ENCODE measurements at regions not wholly inside any gene's neighbourhood (a gene's known extent, or its start where the extent isn't known, plus 50 kb on each side); places are given as distances from the start of the nearest gene placed in this dataset.
"Not testable (repeated sequence)": the region's sequence is repeated elsewhere in the genome, so short reads cannot be mapped to it uniquely, and the experiment has no call there.

DNA sequence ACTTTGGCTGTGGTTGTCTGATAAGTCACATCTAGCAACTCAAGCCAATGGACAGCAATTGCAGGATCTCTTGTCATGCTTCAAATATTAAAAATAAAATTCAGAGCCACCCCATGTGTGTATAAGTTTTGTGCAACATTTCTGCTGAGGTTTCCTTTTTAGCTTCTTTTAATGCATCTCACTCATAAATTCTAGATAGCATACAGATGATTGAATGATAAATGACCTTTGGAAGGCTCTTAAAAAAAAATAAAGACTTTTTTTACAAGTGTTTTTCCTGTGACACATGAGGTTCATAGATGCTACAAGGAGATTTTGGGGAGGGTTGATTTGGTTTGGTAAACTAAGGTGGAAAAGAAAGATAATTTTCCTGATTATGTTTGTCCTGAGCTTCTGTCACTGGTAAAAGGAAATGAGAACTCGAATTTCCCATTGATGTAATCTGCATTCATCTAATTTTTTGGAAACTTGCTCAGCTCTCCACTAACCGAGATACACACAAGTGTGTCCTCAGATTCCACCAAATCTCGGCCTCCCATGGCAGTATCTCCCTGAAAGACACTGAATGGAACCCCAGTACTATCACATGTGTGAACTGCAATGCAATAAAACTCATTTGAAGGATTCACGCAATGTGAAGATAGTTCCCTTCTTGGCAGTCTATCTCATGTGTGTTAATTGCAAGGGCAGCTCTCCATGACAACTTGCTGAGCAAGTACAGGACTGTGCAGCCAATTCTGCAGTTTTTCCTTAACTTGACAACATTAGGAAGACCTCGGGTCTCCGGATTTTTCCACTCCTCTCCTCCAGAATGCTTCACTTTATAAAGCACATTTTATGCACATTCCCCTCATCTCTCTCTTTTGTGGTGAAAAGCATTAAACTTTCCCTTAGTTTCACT is 185.4 kb upstream of the PFKP start:
- POLR2A ChIA-PET: no interaction called here

DNA sequence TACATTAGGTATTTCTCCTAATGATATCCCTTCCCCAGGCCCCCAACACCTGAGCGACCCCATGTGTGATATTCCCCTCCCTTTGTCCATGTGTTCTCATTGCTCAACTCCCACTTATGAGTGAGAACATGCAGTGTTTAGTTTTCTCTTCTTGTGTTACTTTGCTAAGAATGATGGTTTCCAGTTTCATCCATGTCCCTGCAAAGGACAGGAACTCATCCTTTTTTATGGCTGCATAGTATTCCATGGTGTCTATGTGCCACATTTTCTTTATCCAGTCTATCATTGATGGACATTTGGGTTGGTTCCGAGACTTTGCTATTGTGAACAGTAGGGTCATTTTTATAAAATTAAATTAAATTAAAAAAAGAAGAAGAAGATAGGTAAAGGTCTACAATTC is 187.3 kb upstream of the PFKP start:
- CTCF ChIA-PET: not testable (repeated sequence)

More for the DNA sequence above, 185.4 kb upstream of the PFKP start:
- CTCF ChIA-PET: no interaction called here

DNA sequence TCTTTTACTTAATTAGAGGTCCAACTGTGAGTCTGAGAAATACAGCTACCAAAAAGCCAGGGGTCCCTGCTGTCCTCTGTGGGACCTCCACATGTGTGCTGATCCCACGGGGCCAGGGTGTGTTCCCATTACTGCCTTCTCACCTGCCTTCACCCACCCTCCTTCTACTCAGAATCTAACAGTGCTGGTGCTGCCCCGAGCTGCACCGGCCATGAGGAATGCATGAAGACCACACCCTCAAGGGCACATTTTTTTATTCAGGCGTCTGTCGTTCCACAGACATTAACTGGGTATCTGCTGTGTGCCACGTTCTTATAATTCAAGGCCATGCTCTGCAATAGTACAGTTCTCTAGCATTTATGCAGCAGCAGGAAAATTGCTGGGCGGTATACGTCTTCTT is 188.5 kb upstream of the PFKP start:
- POLR2A ChIA-PET: interaction anchor here (0.6 kb wide), 1 partner anchor 165 kb away, joined by 3 read pairs; no protein-coding TSS in a partner anchor
- CTCF ChIA-PET: no interaction called here

More for the DNA sequence above, 187.3 kb upstream of the PFKP start:
- POLR2A ChIA-PET: not testable (repeated sequence)

DNA sequence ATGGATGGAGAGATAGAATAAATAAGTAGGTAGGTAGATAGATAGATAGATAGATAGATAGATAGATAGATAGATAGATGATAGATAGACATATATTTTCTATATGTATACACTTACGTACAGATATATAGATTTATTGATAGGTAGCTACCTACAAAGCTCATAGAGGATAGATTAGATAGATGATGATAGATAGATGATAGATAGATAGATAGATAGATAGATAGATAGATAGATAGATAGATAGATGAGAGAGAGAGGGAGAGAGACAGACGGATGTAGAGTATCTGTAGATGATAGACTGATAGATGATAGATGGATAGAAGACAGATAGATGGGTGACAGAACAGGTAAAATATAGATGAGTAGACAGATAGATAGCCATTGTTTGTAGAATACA is 191.3 kb upstream of the PFKP start:
- CTCF ChIA-PET: no interaction called here
- POLR2A ChIA-PET: no interaction called here

DNA sequence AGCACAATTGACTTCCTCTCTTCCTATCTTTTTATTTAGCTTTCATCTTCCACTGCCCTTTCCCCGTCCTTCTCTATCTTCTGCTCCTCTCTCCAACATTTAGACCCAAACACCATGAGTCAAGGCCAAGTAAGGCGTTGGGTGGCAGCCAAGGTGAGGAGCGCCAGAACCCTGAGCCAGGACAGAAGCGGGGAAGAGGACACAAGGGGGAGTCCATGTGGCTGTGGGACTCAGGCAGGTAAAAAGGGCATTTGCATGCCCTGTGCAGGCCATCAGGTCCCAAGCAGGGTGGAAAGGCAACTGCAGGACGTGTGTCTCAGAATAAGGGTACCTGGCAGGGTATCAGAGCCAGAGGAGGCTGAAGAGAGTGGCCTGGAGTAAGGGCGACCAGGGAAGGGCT is 192.4 kb upstream of the PFKP start:
- ChIA-PET POLR2A (no interaction called here), CTCF (no interaction called here)

DNA sequence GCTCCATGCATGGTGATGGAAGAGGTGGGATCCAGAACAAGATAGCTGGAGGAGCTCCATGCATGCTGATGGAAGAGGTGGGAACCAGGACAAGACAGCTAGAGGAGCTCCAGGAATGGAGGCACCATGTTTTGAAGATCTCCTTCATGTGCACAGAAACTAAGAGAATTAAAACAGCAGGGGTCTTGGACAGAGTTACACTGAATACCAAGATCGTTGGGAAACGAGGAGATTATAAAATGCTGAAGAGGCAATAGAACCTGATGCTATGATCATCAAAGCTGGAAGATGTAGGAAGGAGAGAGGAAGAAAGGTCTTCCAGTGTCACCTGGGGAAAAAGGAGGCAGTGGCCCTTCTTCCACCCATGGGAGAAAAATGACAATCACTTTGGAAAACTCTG is 193.6 kb upstream of the PFKP start:
- POLR2A ChIA-PET: no interaction called here

DNA sequence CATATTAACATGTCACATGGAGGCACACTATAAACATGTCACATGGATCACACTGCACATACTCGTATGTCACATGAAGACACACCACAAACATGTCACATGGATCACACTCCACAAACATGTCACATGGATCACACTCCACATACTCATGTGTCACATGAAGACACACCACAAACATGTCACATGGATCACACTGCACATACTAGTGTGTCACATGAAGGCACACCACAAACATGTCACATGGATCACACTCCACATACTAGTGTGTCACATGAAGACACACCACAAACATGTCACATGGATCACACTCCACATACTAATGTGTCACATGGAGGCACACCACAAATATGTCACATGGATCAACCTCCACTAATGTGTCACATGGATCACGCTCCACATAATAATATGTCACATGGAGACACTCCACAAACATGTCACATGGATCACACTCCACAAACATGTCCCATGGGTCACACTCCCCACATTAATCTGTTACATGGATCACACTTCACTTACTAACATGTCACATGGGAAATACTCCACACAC is 195.6 kb upstream of the PFKP start:
- ChIA-PET POLR2A (no interaction called here), CTCF (no interaction called here)

More for the DNA sequence above, 193.6 kb upstream of the PFKP start:
- CTCF ChIA-PET: no interaction called here

DNA sequence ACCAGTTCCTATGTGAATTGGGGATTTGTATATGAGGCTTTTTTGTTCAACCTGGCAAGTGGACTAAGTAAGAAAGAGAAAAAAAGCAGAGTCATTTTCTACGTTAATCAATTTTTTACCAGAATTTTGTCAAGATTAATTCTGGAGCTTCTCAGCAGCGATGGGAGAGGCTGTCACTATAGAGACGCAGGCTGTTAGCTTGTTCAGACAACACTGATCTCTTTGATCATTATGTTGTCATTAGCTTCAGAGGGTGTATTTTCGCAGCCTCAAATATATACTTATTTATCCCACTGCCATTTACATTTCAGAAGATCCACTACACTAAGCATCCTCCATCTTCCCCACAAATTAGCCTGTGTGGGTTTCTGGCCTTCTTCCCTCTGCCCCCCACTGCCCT is 196.7 kb upstream of the PFKP start:
- ChIA-PET POLR2A (no interaction called here), CTCF (no interaction called here)

DNA sequence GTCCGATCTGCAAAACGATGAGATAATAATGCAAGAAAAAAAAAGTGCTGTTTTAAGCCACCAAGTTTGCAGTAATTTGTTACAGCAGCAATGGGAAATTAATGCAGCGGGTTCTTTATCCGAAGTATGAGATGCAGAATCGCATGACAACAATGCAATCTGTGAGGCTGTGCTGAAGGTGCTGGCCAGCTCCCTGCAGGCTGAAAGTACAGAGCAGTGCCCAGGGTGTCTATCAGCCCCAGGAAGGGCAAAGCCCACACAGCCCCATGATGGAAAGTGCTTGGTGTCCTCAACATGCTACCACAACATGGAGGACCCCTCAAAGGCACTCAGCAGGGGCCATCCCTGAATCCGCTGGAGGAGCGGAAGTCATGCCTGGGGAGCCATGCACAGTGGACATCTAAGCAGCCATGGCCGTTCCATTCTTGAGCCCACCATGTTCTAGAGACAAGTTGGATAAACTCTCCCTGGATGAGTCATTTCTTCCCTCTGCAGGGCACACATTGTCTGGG is 199.5 kb upstream of the PFKP start:
- ChIA-PET CTCF (no interaction called here), POLR2A (no interaction called here)

DNA sequence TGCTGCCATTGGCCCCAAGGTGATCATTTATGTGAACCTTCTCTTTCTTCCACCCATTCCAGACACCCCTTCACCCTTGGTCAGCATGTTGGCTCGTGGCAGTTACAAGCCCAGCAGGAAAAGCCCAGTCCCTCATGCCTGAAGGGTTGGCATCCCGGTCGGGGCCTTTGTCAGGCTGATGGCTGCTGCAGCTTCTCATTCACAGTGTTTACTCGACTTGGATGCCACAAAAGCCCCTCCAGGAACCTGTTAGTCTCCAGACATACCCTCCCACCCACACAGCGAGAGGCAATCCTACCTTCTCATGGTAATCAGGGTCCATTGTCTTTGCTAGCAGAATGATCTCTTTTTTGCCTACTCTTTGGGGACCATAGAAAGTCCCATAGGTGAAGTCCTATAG is 200.8 kb upstream of the PFKP start:
- CTCF ChIA-PET: no interaction called here
- POLR2A ChIA-PET: no interaction called here

DNA sequence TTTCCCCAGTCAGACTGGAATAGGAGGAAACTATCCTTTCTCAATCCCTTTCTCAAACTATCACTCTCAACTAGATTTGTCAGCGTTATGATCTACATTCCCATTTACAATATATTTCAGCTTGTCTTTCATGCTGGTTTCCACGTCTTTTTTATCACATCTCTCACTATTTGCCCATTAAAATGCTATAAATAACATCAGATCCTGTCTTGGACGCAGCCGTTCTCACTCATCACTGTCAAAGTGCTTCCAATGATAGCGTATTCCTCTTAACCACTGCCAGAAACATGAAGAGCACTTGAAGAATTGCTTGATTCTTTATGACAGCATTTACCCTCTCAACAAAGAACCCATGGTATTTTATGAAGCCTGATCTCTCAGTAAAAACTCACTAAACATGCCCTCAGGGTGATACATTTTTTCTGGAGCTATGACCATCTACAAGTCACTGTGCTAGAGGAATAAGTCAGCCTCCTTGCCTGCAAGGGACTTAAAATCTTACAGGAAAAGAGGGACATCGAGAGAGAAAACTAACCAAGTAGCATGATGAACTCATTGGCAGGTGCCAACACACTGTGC is 205.6 kb upstream of the PFKP start:
- CTCF ChIA-PET: no interaction called here
- POLR2A ChIA-PET: no interaction called here

DNA sequence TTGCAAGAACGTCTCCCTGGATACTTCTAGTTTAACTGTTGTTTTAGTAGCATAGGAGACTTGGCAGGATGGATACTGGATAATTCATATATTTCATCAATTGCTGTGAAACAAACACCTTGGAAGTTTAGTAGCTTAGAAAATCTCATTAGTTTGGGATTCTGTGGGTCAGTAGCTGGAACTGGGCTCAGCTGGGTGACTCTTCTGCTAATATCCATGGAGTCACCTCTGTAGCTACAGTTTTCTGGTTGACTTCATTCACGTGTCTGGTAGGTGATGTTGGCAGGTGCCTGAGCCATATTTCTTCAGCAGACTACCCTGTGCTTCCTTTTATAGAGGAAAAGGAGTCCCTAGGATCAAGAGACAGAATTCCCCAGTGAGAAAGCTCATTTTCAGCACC is 208.9 kb upstream of the PFKP start:
- CTCF ChIA-PET: no interaction called here
- POLR2A ChIA-PET: no interaction called here

DNA sequence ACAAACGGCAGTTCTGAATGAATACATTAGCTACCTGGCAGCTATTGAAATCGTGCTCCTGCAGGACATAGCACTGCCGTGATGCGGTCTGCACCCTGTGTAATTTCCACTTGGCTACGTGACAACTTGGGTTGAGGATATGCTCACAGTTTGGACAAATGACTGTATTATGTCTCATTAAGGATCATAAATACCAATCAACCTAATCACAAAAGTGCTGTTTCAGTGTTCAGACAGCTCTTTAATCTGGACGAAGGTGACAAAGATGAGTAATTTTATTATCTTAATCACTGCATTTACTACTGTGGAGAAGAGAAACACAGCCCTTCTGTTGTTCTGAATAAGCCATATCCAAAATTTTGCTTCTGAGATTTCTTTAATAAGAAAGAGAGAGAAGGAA is 210.8 kb upstream of the PFKP start:
- POLR2A ChIA-PET: no interaction called here
- CTCF ChIA-PET: no interaction called here

DNA sequence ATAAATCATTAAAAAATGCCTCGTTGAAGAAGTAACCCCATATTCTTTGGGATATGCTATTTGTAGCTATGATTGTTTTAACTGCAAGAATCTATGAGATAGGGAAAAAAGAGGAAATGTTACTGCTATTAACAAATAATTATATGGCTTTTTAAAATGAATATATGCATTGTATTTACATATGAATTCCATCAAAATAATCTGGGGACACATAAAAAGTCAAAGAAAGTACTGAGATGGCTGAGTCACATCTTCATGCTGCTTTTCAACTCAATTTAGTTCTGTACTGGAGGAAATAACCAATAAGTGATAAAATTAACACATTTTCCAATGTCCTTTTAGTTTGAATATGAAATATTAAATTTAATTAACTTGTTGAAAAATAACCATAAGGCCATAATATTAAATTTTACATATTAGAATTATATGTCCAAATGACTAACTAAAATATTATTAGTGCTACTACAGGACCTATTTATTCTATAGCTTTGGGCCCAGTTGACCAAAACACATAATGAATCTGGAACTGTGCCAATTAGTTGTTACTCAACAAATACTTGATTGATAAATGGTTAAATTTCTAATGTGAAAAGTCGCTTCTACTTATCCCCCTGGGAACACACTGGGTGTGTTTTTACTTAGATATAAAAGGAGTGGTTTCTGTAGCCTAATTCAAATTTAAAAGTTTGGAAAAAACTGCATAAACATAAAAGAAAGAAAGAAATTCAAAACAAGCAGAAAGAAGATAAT is 214.6 kb upstream of the PFKP start:
- CTCF ChIA-PET: no interaction called here
- POLR2A ChIA-PET: no interaction called here

DNA sequence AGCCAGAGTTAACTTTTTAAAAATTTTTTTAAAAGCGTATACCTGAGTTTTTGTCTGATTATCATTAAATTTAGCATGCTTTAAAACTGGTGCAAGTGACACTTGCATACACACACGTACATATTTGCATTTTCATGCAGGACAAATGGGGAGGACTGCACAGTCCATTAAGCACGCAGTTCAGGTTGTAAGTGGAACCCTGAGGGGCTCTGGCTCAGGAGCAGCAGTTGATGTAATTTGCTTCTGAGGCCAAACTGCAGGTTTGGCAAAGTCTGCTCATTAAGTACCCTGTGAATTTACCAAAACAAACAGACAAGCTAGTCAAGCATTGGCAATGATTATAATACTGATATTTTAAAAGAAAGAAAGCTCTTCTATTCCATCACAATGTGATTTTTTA is 215.8 kb upstream of the PFKP start:
- ChIA-PET POLR2A (no interaction called here), CTCF (no interaction called here)

DNA sequence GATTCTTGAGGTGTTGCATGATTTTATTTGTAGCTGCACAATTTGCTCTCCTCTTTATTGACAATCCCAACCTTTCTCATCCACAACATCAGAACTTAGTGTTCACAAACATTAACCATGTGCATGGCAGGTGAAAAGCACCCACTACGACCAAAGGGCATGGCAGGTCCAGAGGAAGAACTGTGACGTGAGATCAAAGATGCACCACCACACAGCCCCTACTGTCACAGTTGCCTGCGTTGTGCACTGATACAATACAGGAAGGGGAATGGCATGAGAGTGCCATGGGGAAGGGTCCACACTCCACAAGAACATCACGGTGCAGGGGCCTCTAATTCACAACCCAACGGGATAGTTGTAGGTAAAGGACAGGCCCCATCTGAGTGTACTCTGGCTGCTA is 217.1 kb upstream of the PFKP start:
- ChIA-PET POLR2A (no interaction called here), CTCF (no interaction called here)

DNA sequence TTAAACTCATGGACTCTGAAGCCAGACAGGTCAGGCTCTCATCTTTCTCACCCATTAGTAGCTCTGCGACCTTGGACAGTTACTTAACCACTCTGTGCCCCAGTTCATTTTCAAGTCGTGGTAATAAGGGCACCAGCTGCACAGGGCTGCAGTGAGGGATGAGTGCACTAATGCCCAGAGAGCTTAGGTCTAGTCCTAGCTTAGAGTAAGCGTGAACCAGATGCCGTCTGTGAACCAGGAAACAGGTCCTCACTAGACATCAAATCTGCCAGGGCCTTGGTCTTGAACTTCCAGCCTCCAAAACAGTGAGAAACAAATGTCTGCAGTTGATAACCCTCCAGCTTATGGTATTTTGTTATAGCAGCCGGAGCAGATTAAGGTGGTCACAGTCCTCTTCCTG is 222.4 kb upstream of the PFKP start:
- POLR2A ChIA-PET: no interaction called here
- CTCF ChIA-PET: no interaction called here

DNA sequence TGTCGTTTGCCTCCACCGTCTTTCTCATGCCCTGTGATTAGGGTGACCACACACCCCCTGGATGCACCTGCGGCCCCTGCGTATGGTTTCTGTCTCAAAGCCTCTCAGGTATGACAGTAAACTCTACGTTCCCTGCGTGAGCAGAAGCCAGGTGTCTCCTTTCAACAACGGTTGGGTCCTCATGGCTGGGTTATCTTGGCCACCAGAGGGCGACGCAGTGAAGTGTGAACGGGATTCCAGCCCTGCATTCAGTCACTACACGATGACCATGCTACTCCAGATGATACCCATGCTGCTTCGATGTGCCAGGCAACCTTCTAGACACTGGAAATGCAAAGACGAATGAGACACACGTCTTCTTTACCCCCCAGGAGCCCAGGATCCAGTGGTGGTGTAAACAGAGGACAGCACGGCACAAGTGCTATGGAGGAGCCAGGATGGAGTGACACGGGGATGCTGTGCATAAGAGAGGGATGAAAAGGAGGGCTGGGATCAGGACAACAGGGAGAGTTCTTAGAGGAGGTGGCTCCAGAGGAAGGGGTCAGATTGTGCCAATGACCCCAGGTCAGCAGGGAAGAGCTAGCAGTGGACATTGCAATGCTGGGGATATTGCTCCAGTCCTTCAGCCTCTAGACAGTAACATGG is 228.1 kb upstream of the PFKP start:
- ChIA-PET POLR2A (no interaction called here), CTCF (no interaction called here)

DNA sequence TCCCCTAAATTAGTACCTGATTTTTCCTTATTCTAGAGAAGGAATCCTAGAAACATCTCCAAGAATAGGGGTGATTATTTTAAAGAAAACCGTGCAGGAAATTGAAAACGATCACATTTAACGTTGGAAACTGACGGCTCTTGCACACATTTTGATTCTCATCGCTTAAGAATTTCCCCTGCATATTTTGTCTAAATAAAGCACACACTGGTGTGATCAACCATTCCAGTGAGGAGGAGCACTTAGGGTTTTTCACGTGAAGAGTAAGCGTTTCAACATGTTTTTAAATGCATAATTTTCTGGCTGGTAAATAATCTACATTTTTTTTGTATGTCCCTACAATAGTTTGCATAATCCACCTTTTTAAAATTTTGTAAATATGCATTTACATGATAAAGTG is 229.7 kb upstream of the PFKP start:
- POLR2A ChIA-PET: no interaction called here
- CTCF ChIA-PET: no interaction called here

DNA sequence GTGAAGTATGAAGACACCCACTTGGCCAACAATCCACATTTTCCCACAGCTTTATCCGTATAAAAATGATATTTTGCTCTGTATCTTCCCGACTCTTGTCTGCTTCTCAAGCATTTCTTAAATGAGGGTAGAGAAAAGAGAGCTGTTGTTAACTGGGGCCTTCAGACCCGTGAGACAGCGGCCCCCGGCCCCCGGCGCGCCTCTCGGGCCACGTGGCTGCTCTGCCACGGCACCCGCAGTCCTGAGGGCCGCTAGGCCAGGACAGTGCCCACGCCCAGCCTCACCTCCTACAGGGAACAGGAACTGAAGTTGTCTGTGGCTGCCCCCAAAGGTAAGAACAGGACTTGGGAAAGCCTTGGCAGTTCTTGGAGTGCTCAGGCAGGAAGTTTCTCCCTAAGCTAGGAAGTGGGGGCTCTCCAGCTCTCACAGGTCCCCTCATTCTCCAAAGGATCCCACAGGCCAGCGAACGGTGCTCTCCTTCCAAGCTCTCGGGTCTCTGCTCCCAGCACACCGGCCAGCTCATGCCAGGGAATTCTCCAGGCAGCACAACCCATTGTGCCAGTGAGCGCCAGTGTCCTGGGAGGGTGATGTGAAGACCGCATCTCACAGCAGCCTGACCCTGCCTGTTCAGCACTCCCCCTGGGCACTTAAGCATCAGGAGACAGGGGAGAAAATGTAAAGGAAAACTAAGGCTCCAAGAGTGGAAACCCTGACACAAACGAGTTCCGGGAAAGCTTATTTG is 230.3 kb upstream of the PFKP start:
- POLR2A ChIA-PET: no interaction called here

More for the DNA sequence above, 230.3 kb upstream of the PFKP start:
- CTCF ChIA-PET: no interaction called here
